A204.1 (cell line): ENCODE measurements at regions not wholly inside any gene's neighbourhood (a gene's known extent, or its start where the extent isn't known, plus 50 kb on each side); places are given as distances from the start of the nearest gene placed in this dataset.
A peak's percentile ranks its signal among the peaks of the same experiment; 100 is the strongest.

ENCODE experiments used
- FAIRE-seq: peaks from 2 replicates; lab custom pipeline; 2012; peaks lifted over from hg19 to GRCh38; lab: Jason Lieb, UNC

DNA sequence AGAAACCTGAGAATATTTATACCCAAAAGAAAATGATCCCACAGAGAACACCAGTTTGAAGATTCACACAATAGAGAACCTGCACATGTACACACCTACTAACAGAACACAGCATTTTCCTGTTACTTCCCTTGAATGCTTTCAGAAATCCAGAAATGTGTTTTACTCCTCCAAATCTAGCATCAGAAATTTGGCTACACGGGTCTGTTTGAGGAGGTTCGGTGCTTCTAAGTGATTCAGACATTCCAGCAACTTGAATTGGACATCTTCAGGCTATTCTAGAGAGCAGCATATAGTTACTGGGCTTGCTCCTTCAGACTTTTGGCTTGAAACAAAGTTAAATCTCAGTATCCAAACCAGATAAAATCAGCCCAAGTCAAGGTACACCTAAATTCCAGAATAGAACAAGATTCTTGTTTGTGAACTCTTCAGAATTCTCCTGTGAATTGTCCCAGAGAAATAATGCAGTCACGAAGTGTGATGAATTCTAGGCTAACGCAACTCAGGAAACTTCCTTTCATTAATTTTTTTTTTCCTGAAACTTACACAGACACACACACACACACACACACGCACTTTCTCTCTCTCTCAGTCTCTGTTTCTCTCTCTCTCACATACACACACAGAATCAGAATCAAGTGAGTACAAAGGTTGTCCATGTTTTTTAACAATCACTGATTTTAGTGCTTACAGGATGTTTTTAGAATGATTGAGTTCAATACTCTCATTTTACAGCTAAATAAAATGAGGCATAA lies 278.4 kb upstream of the SNX7 start:
- no peak for FAIRE-seq

DNA sequence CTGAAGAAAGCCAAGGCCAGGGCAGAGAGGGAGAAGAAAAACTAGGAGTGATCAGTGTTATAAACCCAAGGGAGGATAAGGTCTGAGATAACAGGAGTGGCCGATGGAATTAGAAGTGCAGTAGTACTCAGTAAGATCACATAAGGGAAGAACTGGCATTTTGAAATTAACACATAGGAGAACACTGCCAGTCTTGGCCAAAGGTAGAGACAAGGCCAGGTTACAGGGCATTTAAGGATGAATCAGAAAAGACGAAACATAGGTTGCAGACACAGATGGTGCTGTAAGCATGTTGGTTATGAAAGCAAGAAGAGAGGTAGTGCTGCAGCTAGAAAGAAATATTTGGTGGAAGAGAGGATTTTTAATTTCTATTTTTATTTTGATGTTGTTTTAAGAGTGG lies 278.9 kb upstream of the SNX7 start:
- FAIRE-seq, result no peak

DNA sequence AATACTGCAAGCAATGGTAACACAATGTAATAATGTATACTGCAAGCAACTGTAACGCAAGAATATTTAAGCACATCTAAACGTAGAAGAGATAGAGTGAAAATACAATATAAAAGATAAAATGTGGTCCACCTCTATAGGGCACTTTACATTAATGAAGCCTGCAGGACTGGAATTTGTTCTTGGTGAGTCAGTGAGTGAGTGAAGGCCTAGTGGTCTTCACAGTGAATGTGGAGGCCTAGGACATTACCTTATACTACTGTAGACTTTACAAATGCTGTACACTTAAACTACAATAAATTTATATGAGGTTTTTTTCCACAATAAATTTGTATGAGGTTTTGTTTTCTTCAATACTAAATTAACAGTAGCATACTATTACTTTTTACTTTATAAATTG lies 287.4 kb upstream of the SNX7 start:
- peak; percentile 39 for FAIRE-seq

DNA sequence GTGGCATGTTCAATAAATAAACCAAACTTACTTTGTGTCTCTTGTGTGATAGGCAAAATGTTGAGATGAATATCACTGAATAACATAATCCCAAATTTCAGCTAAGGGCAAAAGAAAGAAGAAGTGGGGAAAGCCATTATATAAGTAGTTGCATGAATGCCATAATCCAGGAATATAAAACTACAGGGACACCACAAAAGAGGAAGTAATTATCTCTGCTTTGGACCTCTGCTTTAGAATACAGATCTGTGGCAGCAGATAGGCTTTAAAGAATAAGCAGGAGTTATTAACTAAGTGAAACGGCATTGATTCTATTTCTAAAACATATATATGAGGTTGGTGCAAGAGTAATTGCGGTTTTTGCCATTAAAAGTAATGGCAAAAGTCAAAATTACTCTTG lies 288.5 kb upstream of the SNX7 start:
- no peak for FAIRE-seq

DNA sequence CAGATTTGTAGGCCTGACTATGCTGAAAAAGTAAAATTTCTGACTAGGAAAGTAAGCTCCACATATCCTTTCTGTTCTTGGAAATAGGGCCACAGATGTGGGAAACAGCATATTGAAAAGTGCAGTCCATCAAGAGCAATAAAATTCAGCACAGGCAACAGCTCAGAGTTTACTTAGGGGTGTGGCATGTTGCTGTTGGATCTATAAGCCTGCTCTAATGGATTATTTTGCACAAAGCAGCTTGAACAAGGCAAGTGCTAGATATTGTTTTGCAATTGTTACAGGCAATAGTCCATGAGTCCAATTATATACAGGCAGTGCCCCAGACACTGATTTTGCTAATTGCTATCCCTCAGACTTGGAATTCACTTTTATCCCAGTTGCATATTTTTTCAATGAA lies 289.8 kb upstream of the SNX7 start:
- no peak for FAIRE-seq

DNA sequence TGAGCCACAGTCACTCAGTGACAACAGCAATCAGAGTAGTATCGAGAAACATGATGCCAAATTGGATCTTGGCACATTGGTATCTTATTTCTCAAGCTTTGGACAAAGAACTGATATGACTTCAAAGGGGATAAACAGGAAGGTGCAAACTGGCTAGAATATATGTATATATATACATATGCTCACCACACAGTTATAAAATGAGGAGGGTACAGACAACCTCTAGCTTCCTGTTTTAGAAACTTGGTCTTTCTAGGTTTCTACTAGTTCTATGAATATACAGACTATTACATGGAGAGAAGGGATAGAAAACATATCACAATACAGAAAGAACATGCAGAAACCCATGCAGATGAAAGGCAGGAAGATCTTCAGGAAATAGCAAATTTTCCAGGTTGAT lies 292.1 kb upstream of the SNX7 start:
- no peak for FAIRE-seq

DNA sequence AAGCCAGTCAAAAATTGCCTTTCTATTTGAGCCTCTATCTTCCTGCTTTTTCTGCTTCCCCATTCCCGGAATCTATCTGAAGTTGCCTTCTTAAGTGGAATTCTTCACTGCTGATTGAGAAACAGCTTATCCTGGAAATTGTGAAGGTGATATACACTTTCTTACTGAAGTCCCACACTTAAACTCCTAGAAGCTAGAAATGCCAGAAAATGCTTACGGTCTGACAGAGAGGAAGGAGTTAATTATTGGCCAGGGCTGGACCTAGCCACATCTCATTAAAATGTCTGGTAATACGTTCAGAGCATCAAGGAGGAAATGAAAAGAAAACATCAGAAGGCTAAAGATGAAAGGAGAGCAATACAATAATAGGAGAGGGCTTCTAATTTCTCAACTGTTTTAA lies 292.5 kb upstream of the SNX7 start:
- FAIRE-seq, result no peak

DNA sequence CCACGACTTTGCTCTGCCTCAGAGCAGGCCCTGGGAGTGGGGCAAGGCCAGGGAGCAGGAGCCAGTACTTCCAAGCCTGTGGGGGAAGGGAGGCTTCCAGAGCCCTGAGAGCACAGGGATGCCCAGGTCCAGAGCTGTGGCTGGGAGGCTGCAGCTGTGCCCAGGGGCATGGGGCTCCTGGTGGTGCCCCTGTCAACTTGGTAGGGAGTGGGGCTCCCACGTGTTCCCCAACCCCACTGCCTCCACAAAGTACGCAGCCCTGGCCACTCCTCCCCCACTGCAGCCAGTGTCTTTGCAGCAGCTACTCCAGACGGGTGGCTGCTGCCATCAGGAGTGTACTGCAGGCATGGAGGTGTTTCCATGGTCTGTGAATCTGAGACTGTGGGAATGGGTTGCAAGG lies 294.1 kb upstream of the SNX7 start:
- no peak for FAIRE-seq

DNA sequence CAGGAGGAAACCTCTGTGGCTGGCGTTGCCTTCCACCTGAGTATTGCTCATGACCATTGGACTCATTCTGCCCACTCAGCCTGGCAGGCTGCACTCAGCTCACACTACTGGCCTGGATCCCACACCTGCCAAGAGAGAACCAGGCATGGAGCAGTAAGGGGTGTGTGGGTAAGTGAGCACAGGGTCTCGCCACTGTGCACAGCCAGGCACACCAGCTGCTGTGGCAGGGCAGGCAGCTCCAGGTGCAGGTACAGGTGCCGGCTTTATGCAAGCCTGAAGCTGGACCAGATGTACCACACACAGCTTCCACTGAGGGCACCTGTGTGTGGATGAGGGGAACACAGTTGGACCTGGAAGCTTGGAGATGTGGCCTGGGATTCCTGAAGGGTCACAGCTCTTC lies 295.2 kb upstream of the SNX7 start:
- no peak for FAIRE-seq

DNA sequence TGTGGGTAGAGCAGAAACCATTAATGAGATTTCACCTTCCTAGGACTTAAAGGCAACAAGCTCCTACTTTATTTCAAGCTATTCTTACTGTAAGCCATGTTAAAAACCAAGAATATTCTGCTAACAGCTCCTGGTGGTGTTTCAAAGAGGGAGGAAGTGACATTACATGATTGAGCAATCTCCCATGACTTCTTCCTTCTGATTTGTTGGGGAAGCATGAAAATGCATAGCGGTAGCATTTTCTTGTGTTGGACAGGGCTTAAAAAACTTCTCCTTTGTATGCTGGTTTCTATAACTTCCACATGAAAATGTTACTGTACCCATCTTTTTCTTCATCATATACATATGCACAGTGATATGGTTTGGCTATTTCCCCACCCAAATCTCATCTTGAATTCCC lies 297.0 kb upstream of the SNX7 start:
- no peak for FAIRE-seq

DNA sequence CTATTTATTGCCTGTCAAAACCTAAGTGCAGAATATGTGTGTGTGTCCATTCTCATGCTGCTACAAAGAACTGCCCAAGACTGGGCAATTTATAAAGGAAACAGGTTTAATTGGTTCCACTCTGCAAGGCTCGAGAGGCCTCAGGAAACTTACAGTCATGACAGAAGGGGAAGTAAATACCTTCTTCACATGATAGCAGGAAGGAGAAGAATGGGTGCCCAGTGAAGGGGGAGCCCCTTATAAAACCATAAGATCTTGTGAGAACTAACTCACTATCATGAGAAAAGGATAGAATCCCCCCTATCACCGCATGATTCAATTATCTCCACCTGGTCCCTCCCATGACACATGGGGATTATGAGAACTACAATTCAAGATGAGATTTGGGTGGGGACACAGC lies 300.7 kb upstream of the SNX7 start:
- no peak for FAIRE-seq

DNA sequence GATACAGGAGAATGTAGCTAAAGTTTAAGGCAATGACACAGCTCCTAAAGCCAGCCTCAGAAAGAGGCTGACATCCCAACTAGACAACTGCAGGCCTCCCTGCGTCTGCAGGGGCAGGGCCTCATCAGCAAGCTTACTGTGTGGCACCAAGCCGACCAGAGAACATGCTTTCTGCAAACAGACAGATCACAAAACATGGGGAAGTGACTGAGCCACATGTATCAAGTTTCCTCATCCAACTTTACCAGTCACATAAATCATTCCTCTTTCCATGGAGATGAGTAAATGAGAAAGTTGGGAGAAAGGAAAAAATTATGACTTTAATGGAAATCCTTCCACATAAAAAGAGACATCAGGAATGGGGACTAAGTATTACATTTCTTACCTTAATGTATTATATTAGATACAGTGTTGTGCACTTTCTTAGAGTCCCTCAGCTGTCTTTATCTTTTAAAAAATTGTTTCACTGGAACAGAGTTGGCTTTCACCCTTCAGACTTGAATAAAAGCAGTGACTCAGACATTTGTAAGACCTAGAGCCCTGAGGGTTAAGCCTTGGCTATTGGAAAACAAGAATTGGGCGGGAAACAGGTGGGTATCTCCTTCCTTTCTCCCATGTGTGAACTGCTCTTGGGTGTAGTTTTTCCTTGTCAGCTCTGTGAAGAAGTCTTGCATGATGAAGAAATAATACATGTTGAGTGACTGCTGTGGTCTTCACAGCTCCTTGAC lies 305.7 kb upstream of the SNX7 start:
- FAIRE-seq, result no peak

DNA sequence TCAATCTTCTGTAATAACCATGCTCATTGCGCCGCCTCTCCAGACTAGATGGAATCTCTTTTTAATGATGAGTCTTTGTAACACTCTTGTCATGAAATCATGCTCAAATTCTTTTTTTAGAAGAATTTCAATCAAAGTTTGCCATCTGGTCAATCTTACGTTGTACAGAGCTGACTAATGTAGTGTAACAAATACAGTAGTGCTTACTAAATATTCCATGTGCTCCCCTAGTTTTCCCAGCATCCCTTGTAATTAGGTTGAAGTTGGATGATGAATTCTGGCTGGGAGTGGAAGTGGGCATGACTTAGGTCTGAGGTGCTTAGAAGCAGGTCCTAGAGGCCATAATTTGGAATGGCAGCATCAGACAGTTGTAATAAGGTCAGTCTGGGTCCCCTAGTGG lies 309.1 kb upstream of the SNX7 start:
- FAIRE-seq, result no peak

DNA sequence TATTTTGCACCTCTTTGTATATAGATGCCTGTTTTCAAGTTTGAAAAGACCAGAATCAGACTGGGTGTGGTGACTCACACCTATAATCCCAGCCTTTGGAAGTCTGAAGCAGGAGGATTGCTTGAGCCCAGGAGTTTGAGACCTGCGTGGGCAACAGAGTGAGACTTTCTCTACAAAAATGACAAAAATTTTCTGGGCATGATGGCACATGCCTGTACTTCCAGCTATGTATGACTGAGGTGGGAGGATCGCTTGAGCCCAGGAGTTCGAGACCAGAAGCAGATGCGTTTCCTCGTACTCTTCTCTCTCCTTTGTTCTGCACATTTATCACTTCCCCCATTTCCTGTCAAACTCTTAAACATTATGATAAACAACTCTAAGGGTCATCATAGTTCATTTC lies 310.0 kb upstream of the SNX7 start:
- FAIRE-seq, result no peak

DNA sequence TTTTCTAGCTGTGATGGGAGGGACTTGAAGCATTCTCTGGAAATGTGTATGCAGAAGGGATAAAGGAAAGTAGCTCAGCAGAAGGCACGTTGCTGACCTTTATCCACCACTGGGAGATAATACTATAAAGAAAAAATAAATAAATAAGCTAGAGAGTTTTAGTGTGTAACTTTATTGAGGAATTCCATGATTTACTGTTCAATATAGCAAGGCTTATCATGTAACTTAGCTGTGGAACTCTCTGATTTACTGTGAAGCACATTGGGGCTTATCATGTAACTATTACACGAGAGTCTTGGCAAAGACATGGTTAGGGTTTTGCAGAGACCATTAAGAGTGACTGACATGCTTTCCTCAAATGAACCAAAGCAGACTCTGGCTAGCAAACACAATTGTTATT lies 316.1 kb upstream of the SNX7 start:
- FAIRE-seq, result no peak

DNA sequence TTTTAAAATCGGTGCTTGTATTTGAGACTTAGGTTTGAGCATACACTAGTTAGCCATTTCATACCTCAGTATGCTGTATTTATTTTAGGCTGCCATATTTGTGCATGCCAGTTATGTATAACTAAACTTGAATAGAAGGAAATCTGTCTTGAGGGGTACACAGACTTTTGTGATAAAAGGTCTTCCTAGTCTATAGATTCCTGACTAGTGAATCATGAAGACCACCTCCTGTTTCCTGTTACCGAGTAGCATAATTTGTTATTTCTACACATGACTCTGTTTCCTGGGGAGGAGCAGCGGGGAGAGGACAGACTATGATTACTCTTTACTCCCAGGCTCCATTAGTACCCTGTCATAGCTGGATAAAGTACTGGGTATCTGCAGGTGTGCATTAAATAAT lies 316.8 kb upstream of the SNX7 start:
- FAIRE-seq, result no peak

DNA sequence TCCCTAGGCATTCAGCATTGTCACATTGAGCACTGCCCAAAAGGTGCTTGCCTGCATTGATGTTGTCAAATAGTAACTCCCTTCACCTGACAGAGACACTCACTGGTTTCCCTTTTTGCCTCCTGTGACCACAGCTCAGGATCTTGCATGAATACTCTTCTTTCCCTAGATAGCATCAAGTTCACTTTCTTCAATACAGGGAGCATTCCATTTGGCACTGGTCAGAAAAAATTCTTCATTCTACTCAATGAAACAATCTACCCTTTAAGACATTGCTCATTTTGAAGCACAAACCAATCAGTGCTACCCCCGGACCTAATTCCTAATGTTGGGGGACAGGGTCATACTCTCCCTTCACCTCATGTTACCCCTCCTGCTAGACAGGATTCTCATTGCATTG lies 319.0 kb upstream of the SNX7 start:
- FAIRE-seq, result no peak

DNA sequence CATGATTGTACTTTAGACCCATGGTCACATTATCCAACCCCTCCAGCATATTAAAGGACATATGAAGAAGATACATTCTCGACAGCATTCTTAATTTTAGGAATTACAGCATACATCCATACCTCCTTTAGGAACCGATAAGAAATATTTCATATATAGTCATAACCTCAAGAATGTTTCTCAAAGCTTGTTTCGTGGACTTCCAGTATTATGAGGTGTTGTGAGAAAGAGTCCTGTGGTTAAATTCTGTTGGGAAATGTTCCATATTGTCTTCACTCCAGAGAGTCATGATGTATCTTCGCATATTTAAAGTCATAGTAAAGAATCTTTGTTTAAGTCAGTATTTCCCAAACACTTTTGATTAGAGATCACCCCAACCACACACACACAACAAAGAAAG lies 321.0 kb upstream of the SNX7 start:
- FAIRE-seq, result no peak

DNA sequence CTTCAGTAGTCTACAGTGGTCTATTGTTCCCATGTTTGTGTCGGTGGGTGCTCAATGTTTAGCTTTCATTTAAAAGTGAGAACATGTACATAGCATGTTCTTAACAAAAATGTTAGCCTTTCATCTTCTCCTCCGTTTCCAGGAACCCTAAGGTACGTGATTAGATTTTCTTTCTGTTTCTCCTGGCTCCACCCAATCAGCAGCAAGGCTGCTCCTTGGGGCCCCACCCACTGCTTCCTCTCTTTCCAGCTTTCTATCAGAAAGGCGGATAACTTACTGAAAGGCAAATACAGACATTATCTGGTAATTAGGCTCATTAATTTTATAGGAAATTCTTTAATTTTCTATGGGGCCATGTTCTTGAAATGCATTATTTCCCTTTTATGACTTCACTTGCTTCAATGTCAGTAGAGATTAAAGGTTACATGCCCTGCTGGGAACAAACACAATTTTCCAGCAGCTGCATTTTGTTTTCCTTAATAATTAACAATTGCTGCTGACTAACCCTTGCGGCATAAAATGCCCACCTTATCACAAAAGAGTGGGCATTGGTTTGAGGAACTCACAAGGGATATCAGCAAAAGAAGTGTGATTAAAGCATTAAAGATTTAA lies 324.9 kb upstream of the SNX7 start:
- no peak for FAIRE-seq

DNA sequence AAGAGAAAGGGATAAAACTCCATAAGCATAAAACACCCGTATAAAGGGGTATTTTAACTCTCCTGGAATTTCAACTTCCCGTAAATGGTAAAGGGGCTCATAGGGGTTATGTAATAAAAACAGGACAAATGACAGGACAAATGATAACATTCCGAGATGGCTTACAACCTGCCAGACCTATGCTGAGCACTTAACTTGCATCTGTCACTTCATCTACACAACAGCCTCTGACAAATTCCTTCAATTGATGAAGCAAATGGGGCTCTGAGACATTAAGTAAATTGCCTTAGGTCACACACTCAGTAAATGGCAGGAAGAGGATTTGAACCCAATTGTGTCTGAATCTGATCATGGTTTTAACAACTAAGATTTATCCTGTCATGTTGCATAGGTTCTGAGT lies 327.6 kb upstream of the SNX7 start:
- no peak for FAIRE-seq

DNA sequence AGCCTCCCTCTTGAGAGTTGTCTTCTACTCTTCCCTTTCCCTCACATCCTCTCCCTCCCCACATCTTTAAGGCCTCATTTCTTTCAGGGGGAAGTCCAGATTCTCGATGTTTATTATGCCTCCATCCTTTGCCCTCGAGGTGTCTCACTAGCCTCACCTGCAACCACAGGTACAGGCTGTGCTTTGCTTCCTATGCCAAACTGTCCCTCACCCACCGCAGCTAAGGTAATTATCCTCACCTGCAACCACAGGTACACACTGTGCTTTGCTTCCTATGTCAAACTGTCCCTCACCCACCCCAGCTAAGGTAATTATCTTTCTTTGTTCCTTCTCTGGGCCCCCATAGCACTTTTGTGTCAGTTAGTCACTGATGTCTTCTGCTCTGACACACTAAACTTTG lies 328.1 kb upstream of the SNX7 start:
- FAIRE-seq, result no peak

DNA sequence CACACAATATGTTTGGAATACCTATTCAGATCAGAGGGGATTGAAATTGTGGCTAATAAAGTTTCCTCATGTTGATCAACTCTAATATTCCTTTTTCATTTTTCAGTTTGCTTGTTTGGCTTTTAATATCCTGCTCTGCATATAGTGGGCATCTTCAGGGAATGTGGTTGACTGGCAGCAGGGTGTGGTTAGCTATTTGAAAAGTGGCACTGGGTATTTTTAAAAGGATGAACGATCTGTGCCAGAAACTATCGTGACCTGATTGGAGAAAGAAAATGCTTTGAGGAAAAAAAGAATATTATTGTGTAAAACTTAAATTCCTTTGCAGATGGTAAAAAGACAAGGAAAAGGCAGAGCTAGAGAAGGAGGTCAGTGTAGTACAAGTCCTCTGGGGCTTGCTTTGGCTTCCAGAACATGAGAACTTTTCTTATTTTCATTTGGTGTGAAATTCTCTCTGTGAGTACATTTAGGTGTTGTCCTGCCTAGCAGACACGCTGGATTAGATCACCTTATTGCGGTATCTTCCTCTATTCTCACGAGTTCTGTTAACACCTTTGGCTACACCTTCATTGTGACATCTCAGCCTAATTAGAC lies 329.7 kb upstream of the SNX7 start:
- FAIRE-seq, result no peak

DNA sequence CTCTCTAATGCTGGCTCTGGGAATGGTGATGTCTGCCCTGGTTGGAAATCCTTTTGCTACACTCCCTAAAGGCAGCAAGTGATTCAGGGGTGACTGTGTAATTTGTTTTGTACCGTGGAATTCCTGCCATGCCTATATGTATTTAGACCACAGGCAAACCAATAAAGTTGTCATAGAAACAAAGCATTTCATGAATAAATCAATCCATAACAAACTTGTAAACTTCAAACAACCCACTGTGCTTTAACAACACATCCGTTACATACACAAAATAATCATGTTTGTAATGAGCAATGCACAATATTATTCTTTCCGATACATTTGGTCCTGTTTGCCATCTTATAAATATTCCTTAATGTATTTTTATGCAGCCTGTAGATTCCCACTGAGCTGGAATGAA lies 330.3 kb upstream of the SNX7 start:
- FAIRE-seq, result no peak

DNA sequence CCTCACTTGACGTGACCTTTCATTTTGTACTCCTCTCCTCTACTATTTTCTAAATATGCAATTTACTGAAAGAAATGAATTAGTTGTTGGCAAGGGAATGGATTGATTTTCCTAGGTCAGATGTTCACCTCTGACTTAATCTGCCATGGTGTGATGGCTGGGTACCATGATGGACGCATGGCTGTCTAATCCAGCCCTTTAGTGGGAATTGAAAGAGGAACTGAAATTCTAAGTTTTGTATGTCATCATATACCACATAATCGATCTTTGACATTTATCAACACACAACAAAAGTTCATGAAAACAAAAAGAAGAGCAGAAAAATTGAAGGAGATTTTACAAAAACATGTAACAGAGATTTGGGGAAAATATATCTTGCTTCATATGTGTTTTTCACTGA lies 331.3 kb upstream of the SNX7 start:
- no peak for FAIRE-seq
